K562 (cell line): ENCODE measurements at regions not wholly inside any gene's neighbourhood (a gene's known extent, or its start where the extent isn't known, plus 50 kb on each side); places are given as distances from the start of the nearest gene placed in this dataset.
A peak's percentile ranks its signal among the peaks of the same experiment; 100 is the strongest.

Experiments
- ATF6 ChIP-seq: sonication (generic); formaldehyde crosslinking; IDR thresholded peaks from 2 replicates; pipeline ENCODE4 v1.4.0; 2020; ENCODE audit warnings: mild to moderate bottlenecking, missing genetic modification reagents
- BCL6 ChIP-seq: fragments of 250-450 bp; sonication (Bioruptor Pico); IDR thresholded peaks from 2 replicates; pipeline ENCODE4 v1.4.0; 2020
- BRD9 ChIP-seq: fragments of 450-650 bp; IDR thresholded peaks from 2 replicates; pipeline ENCODE4 v1.6.1; 2018; ENCODE audit warnings: low read depth; ENCODE audit not compliant: partially characterized antibody
- DDX20 ChIP-seq: fragments of 450-650 bp; IDR thresholded peaks from 2 replicates; pipeline ENCODE4 v1.6.1; 2016; ENCODE audit warnings: missing genetic modification characterization, low read depth, mild to moderate bottlenecking, missing compliant biosample characterization, moderate library complexity
- HNRNPH1 ChIP-seq: fragments of 200-400 bp; formaldehyde crosslinking; optimal IDR thresholded peaks from 2 replicates; pipeline ENCODE3; 2017; ENCODE audit warnings: low read depth, mild to moderate bottlenecking, low read length, moderate library complexity
- HNRNPL ChIP-seq: fragments of 200-400 bp; formaldehyde crosslinking; IDR thresholded peaks from 2 replicates; pipeline ENCODE4 v1.6.1; 2017; ENCODE audit warnings: low read depth, mild to moderate bottlenecking, low read length
- HOXB6 ChIP-seq: fragments of 250-450 bp; sonication (Bioruptor Pico); IDR thresholded peaks from 2 replicates; pipeline ENCODE4 v1.5.1; 2022; ENCODE audit warnings: mild to moderate bottlenecking, borderline replicate concordance
- MEIS2 ChIP-seq: fragments of 450-650 bp; IDR thresholded peaks from 2 replicates; pipeline ENCODE4 v1.6.1; 2014; ENCODE audit warnings: mild to moderate bottlenecking; ENCODE audit not compliant: partially characterized antibody
- NFIC ChIP-seq: fragments of 450-650 bp; IDR thresholded peaks from 2 replicates; pipeline ENCODE4 v1.6.1; 2017; ENCODE audit warnings: mild to moderate bottlenecking, inconsistent platforms
- RHOXF2B ChIP-seq: fragments of 250-450 bp; sonication (Bioruptor Pico); conservative IDR thresholded peaks from 2 replicates; pipeline ENCODE4 v1.5.1; 2021
- SIN3B ChIP-seq: fragments of 450-650 bp; IDR thresholded peaks from 2 replicates; pipeline ENCODE4 v1.6.1; 2017; ENCODE audit warnings: low read depth, mild to moderate bottlenecking, moderate library complexity
- SMAD3 ChIP-seq: fragments of 450-650 bp; formaldehyde crosslinking; conservative IDR thresholded peaks from 2 replicates; pipeline ENCODE4 v1.4.0; 2020; ENCODE audit warnings: mild to moderate bottlenecking
- SP2 ChIP-seq: IDR thresholded peaks from 2 replicates; pipeline ENCODE4 v1.6.1; 2011; ENCODE audit warnings: mild to moderate bottlenecking, low read depth, low read length, moderate library complexity; ENCODE audit not compliant: poor library complexity, severe bottlenecking; ENCODE audit errors: extremely low read depth
- TEAD1 ChIP-seq, 2 experiments: fragments of 450-650 bp in 1 of 2; sonication (generic) in 1 of 2; formaldehyde crosslinking; IDR thresholded peaks; 2 replicates each; pipeline versions ENCODE4 v1.4.0 to v1.8.0; 2020 to 2022; ENCODE audit warnings: mild to moderate bottlenecking in 2 of 2, missing genetic modification reagents in 1 of 2
- XRCC5 ChIP-seq: fragments of 200-400 bp; formaldehyde crosslinking; IDR thresholded peaks from 2 replicates; pipeline ENCODE4 v1.6.1; 2017; ENCODE audit warnings: low read depth, mild to moderate bottlenecking, low read length
- ZKSCAN8 ChIP-seq: fragments of 200-800 bp; sonication (Bioruptor generic); IDR thresholded peaks from 2 replicates; pipeline ENCODE4 v1.6.1; 2016; ENCODE audit warnings: missing genetic modification characterization, missing compliant biosample characterization
- ZNF175 ChIP-seq: fragments of 200-800 bp; sonication (Bioruptor generic); IDR thresholded peaks from 2 replicates; pipeline ENCODE4 v1.6.1; 2016; ENCODE audit warnings: low read depth, mild to moderate bottlenecking, missing genetic modification characterization, missing compliant biosample characterization
- ZNF316 ChIP-seq: fragments of 450-650 bp; IDR thresholded peaks from 2 replicates; pipeline ENCODE4 v1.6.1; 2016
- TF ChIP-seq, protein P1 (sequence below): IDR thresholded peaks from 3 replicates; pipeline ENCODE4 v1.6.1; 2011; ENCODE audit warnings: borderline replicate concordance, mild to moderate bottlenecking; ENCODE audit not compliant: insufficient read length, insufficient read depth

GRCh38 chr4:153142700-153143438, 61.4 kb upstream of the TRIM2 start (continued):
- no peak for TF ChIP-seq DDX20 (tag)
- TF ChIP-seq BRD9, result peak; percentile 37
- TF ChIP-seq SP2, result no peak
- no peak for TF ChIP-seq TEAD1 (CRISPR knock-in tag; IDR thresholded peaks at IDR 0.05)
- no peak for TF ChIP-seq ZKSCAN8 (CRISPR knock-in tag)
- TF ChIP-seq ZNF316, result no peak
- no peak for TF ChIP-seq RHOXF2B (CRISPR knock-in tag)
- no peak for TF ChIP-seq SIN3B
- TF ChIP-seq MEIS2, result no peak
- TF ChIP-seq HNRNPH1, result no peak
- 0 out of 2 replicates have a peak, but pooled peaks have one; percentile 39 for TF ChIP-seq ZNF175 (CRISPR knock-in tag)
- TF ChIP-seq HOXB6, result no peak
- no peak for TF ChIP-seq BCL6 (CRISPR knock-in tag)
- peak; percentile 67 for TF ChIP-seq NFIC
- 0 out of 2 replicates have a peak, but pooled peaks have one; percentile 24 for TF ChIP-seq XRCC5
- TF ChIP-seq, protein P1, sequence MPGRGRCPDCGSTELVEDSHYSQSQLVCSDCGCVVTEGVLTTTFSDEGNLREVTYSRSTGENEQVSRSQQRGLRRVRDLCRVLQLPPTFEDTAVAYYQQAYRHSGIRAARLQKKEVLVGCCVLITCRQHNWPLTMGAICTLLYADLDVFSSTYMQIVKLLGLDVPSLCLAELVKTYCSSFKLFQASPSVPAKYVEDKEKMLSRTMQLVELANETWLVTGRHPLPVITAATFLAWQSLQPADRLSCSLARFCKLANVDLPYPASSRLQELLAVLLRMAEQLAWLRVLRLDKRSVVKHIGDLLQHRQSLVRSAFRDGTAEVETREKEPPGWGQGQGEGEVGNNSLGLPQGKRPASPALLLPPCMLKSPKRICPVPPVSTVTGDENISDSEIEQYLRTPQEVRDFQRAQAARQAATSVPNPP, result no peak
- no peak for TF ChIP-seq ATF6
- TF ChIP-seq SMAD3, result no peak
- TF ChIP-seq HNRNPL, result no peak
